Hepatocyte (in vitro differentiated cells): ENCODE measurements at regions not wholly inside any gene's neighbourhood (a gene's known extent, or its start where the extent isn't known, plus 50 kb on each side); places are given as distances from the start of the nearest gene placed in this dataset.

ENCODE experiments used
- EZH2 ChIP-seq: fragments of 200-600 bp; sonication (generic); IDR thresholded peaks from 2 replicates; pipeline ENCODE4 v1.6.1; 2016; ENCODE audit warnings: antibody characterized with exemption, mild to moderate bottlenecking, borderline replicate concordance
- TF ChIP-seq, protein P1 (sequence below): fragments of 200-600 bp; sonication (generic); IDR thresholded peaks from 2 replicates; pipeline ENCODE4 v1.5.1; 2016; ENCODE audit warnings: antibody characterized with exemption, mild to moderate bottlenecking; ENCODE audit not compliant: poor library complexity

DNA sequence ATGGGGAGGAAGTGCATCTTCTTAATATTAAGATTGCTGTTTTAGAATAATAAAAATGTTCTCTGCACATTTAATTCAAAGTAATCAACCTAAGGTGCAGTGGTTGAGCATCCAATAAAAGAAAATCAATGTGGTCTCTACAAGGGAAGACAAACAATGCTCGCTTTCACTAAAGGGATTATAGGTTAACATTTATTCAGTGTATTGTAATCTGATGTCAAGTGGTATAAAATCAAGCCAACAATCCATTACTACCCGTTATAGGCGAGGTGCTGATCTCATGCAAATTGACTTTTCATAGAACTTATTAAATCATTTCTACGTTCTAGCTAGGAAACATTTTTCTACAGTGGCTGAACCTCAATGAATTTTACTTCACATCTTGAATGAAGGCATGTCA is 773.9 kb downstream of the NR2F1-AS1 start:
- TF ChIP-seq, protein P1, sequence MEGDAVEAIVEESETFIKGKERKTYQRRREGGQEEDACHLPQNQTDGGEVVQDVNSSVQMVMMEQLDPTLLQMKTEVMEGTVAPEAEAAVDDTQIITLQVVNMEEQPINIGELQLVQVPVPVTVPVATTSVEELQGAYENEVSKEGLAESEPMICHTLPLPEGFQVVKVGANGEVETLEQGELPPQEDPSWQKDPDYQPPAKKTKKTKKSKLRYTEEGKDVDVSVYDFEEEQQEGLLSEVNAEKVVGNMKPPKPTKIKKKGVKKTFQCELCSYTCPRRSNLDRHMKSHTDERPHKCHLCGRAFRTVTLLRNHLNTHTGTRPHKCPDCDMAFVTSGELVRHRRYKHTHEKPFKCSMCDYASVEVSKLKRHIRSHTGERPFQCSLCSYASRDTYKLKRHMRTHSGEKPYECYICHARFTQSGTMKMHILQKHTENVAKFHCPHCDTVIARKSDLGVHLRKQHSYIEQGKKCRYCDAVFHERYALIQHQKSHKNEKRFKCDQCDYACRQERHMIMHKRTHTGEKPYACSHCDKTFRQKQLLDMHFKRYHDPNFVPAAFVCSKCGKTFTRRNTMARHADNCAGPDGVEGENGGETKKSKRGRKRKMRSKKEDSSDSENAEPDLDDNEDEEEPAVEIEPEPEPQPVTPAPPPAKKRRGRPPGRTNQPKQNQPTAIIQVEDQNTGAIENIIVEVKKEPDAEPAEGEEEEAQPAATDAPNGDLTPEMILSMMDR: no peak
- TF ChIP-seq EZH2: no peak
